Motor neuron (in vitro differentiated cells): ENCODE measurements at regions not wholly inside any gene's neighbourhood (a gene's known extent, or its start where the extent isn't known, plus 50 kb on each side); places are given as distances from the start of the nearest gene placed in this dataset.
"Not testable (repeated sequence)": the region's sequence is repeated elsewhere in the genome, so short reads cannot be mapped to it uniquely, and the experiment has no call there.

Source experiments
- ATAC-seq, 8 experiments: fragments of 200-7000 bp; cut with Tn5 transposase; replicated peaks in 6 of 8; 2 replicates each; pipeline ENCODE4 v1.8.0; 2021; ENCODE audit warnings: mild to moderate bottlenecking in 8 of 8, moderate library complexity in 8 of 8
- H3K27ac ChIP-seq, 2 donors: fragments of 250-450 bp; sonication (Bioruptor Pico); 2 replicates each; pipeline ENCODE4 v1.9.0; 2021; ENCODE audit warnings: antibody characterized with exemption in 2 of 2, mild to moderate bottlenecking in 2 of 2, moderate library complexity in 1 of 2
- H3K4me1 ChIP-seq, 2 donors: fragments of 250-450 bp; sonication (Bioruptor Pico); replicated peaks in 1 of 2; 2 replicates each; pipeline ENCODE4 v1.6.1; 2021; ENCODE audit warnings: antibody characterized with exemption in 2 of 2, mild to moderate bottlenecking in 2 of 2, moderate library complexity in 1 of 2
- H3K4me3 ChIP-seq, 5 donors: fragments of 250-450 bp; sonication (Bioruptor Pico); 2 replicates each; pipeline ENCODE4 v1.9.0; 2021; ENCODE audit warnings: antibody characterized with exemption in 5 of 5, mild to moderate bottlenecking in 5 of 5, moderate library complexity in 4 of 5
- WGBS, 10 experiments: fragments of 450-650 bp; shearing (Covaris generic); methylation state at CpG; one replicate each; pipeline ENCODE4 v1.0.0; 2022; 5-methylcytosine and 5-hydroxymethylcytosine counted together
- in situ Hi-C, 9 experiments: fragments of 400-800 bp; cut with MboI; loops; one replicate each; pipeline ENCODE4 v1.15.0; 2021; ENCODE audit warnings: low sequenced_read_pairs in 9 of 9, low pct_unique_long_range_greater_than_20kb in 2 of 9; ENCODE audit not compliant: unreplicated experiment in 9 of 9

GRCh38 chr21:18752894-18753293 is 349.3 kb upstream of the TMPRSS15 start:
- 41 to 100% (median 90%) methylated on average over 1 to 9 of the region's 15 CpGs; no CpG with 5 or more reads in 5 of the 10 experiments for WGBS, 10 experiments
- H3K4me1 ChIP-seq, ATAC-seq, H3K4me3 ChIP-seq, H3K27ac ChIP-seq, in situ Hi-C loops: not testable (repeated sequence)

DNA sequence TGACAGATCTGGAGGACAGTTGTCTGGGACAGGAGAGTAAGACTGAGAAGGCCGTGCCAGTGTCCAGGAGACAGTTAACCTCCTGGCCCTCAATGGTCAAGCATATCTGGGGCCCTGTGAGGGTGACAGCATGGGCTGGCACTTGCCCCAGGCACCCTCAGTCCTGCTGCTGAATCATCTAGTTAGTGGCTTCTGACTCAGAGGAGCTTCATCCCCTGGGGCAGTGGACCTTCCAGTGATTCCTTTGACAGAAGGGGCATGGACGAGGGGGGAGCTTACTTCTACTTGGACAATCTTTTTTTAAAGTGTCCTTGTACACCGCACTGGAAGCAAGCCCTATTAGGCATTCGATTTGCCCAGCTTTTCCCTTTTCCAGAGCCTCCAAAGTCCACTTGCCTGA is 352.7 kb upstream of the TMPRSS15 start:
- H3K4me3 ChIP-seq, H3K4me1 ChIP-seq, ATAC-seq, in situ Hi-C loops, H3K27ac ChIP-seq: not testable (repeated sequence)
- WGBS, 10 experiments, result 25 to 100% (median 86%) methylated on average over 1 to 3 of the region's 4 CpGs; no CpG with 5 or more reads in 5 of the 10 experiments

DNA sequence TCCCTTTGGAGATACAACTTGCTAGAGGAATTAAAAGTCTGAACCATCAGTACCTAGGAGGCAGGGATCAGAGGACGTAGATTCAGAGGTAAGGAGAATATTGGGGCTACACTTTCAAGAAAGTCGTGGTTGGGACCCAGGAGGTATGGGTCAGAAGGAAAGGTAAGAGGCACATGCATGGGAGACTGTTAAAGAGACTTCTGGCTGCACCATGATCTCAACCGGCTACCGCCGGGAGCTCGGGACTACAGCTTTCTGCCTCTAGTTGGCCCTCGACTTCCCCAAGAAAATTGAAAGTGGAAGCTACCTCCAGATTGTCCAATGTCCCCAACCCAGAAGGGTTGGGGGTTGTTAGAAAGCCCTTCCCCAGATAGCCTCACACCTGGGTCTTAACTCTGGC is 355.7 kb upstream of the TMPRSS15 start:
- Histone ChIP-seq H3K27ac (no peak overlapping the region), H3K4me3 (no peak overlapping the region), H3K4me1 (no peaks in the 10 kb centered on the region)
- in situ Hi-C loops, result no loop called here
- no peak for ATAC-seq
- WGBS, 10 experiments, result 0 to 100% (median 17%) methylated on average over 1 to 5 of the region's 7 CpGs; no CpG with 5 or more reads in 5 of the 10 experiments

DNA sequence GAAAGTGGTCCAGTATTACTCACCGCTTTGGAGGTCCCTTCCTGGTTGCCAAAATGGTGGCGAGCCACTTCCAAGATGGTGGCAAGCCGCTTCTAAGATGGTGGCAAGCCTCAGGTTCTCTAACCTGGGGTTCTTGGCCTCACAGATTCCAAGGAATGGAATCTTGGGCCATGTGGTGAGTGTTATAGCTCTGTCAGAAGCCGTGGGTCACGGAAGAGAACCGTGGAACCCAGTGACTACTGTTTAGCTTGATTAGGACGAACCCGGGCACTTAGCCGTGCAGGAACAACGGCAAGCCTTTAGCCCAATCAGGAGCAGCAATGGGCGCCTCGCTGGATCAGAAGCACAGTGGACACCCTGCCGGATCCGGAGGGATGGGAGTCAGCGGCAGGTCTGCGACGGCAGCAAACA is 356.2 kb upstream of the TMPRSS15 start:
- H3K4me3 ChIP-seq, result no peak overlapping the region
- H3K4me1 ChIP-seq, result no peaks in the 10 kb centered on the region
- in situ Hi-C loops, result no loop called here
- ATAC-seq, result no peak
- 33 to 100% (median 81%) methylated on average over 2 to 13 of the region's 17 CpGs; no CpG with 5 or more reads in 4 of the 10 experiments for WGBS, 10 experiments
- H3K27ac ChIP-seq, result no peak overlapping the region

DNA sequence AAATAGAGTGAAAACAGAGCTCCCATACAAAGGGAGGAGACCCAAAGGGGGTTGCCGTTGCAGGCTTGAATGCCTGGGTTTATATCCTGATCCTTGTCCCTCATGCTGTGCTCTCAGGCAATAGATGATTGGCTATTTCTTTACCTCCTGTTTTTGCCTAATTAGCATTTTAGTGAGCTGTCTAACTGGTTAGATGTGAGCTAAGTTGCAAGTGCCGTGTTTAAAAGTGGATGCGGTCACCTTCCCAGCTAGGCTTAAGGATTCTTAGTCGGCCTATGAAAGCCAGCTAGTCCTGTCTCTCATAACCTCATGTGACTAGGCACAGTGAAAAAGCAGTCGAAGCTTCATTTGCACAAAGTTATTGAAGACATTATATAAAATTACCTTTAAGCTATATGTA is 356.7 kb upstream of the TMPRSS15 start:
- in situ Hi-C loops, result no loop called here
- no peak for ATAC-seq
- Histone ChIP-seq H3K4me3 (no peak overlapping the region), H3K27ac (no peak overlapping the region), H3K4me1 (no peaks in the 10 kb centered on the region)
- 48 to 96% (median 63%) methylated on average over 2 to 5 of the region's 5 CpGs; no CpG with 5 or more reads in 3 of the 10 experiments for WGBS, 10 experiments

DNA sequence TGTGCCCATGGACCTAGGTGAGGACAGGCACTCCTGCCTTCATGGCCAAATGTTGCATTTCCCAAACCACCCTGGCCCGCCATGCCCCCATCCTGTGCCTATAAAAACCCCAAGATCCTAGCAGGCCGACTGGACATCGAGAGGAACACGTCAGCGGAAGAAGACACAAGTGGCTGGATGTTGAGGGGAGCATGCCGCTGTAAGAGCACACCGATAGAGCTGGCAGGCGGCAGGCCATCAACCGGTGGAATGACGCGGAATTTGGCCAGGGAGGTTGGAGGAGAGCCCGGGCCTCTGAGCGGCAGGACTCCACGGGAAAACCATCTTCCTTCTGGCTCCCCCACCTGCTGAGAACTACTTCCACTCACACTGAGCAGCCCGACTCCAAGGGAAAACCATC is 361.1 kb upstream of the TMPRSS15 start:
- Histone ChIP-seq H3K4me3 (no peak overlapping the region), H3K27ac (no peak overlapping the region), H3K4me1 (peaks cover 0 to 2% of the 10 kb centered on the region in 2 donors)
- 23 to 92% (median 75%) methylated on average over 2 to 14 of the region's 15 CpGs; no CpG with 5 or more reads in 2 of the 10 experiments for WGBS, 10 experiments
- no peak for ATAC-seq
- in situ Hi-C loops, result no loop called here

DNA sequence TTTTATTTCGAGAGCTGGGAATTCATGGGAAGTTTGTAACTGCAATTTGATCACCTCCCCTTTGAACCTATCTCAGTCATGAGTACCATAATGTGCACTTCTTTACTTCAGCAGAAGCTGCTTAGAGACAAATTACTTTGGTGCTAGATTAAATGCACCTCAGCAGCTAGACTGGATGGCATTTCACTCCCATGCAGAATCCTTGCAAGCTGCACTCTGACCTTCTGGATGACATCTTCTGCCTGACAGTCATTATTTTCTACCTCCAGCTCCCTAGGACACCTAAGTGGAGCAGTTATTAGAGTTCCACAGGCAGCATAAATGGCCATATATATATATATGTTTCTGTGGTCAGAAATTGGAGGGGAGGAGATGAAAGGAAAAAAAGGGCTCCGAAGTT is 366.0 kb upstream of the TMPRSS15 start:
- WGBS, 10 experiments, result 0 to 70% (median 50%) methylated on average over 1 to 2 of the region's 2 CpGs; no CpG with 5 or more reads in 3 of the 10 experiments
- in situ Hi-C loops, result no loop called here
- Histone ChIP-seq H3K4me3 (no peak overlapping the region), H3K27ac (no peak overlapping the region), H3K4me1 (peaks cover 0 to 8% of the 10 kb centered on the region in 2 donors)
- peak in 4 of 8 experiments; percentile 49 to 77 (median 64) for ATAC-seq

DNA sequence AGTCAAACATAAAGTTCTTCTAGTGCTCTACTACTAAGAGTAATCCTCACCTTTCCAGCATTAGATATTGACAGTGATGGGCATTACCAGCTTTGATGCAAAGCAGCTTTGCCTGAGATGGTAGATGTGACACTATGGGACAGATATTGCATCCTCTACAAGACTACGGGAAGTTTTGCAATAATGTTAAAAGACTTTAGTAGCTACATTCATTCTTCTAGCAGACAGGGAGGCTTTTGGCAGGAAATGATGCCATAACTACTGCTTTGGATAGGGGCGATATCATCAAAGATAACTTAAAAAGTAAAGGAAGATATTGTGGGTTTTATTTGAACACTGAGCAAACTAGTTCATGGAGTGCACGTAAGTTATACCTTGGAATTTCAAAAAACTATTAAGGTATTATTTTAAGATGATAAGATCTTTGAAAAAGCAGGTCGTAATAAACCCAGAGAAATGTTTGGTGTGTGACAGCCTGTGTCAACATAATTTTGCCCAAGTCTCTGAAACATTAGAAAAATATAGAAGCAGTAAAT is 368.3 kb upstream of the TMPRSS15 start:
- no peak for ATAC-seq
- Histone ChIP-seq H3K4me1 (peaks cover 0 to 8% of the 10 kb centered on the region in 2 donors), H3K27ac (no peak overlapping the region), H3K4me3 (no peak overlapping the region)
- in situ Hi-C loops, result no loop called here
- WGBS, 10 experiments, result 0 to 100% (median 87%) methylated on average over 1 to 4 of the region's 4 CpGs

GRCh38 chr21:18772404-18772803 is 368.8 kb upstream of the TMPRSS15 start:
- peak in 1 of 8 experiments; percentile 60 for ATAC-seq
- in situ Hi-C loops, result no loop called here
- 0 to 84% (median 56%) methylated on average over 1 to 2 of the region's 2 CpGs for WGBS, 10 experiments
- Histone ChIP-seq H3K4me1 (peaks cover 0 to 8% of the 10 kb centered on the region in 2 donors), H3K27ac (no peak overlapping the region), H3K4me3 (no peak overlapping the region)

- H3K4me1 ChIP-seq, result peaks cover 0 to 8% of the 10 kb centered on the region in 2 donors
- ATAC-seq, result no peak
- no peak overlapping the region for H3K27ac ChIP-seq
- H3K4me3 ChIP-seq, result no peak overlapping the region
- in situ Hi-C loops, result no loop called here
- WGBS, 10 experiments, result 0 to 100% (median 82%) methylated on average over 1 to 2 of the region's 2 CpGs
Measured at GRCh38 chr21:18772897-18773296, 369.3 kb upstream of the TMPRSS15 start.

GRCh38 chr21:18776936-18777335 is 373.4 kb upstream of the TMPRSS15 start:
- ATAC-seq, result no peak
- Histone ChIP-seq H3K4me3 (no peak overlapping the region), H3K4me1 (no peaks in the 10 kb centered on the region), H3K27ac (no peak overlapping the region)
- 0 to 100% (median 71%) methylated on average over 1 to 4 of the region's 4 CpGs; no CpG with 5 or more reads in 1 of the 10 experiments for WGBS, 10 experiments
- in situ Hi-C loops, result no loop called here

DNA sequence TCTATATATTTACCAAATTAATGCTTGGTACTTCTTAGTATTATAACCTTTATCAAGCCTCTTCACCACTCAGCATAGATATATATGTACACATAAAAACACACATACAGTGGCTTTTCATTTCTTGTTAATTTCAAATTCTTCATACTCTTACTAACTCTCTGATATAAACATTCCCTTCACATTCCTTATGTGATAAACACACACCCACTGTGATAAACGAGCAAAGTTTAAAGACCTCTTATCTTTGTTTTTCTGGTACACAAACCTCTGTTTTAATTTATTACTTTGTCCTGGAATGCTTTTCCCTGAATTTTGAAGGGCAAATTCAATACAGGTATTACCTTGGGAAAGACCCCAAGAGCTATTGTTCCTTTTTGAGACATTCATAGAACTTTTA is 379.1 kb upstream of the TMPRSS15 start:
- H3K27ac ChIP-seq, result no peak overlapping the region
- H3K4me3 ChIP-seq, result no peak overlapping the region
- no peak for ATAC-seq
- in situ Hi-C loops, result no loop called here
- 0 to 100% (median 69%) methylated on average over 1 of the region's 1 CpG; no CpG with 5 or more reads in 1 of the 10 experiments for WGBS, 10 experiments
- H3K4me1 ChIP-seq, result no peaks in the 10 kb centered on the region

GRCh38 chr21:18801468-18801867 is 397.9 kb upstream of the TMPRSS15 start:
- in situ Hi-C loops, result no loop called here
- WGBS, 10 experiments, result 0 to 100% (median 88%) methylated on average over 1 of the region's 1 CpG; no CpG with 5 or more reads in 4 of the 10 experiments
- no peak for ATAC-seq

GRCh38 chr21:18803624-18804023 is 400.0 kb upstream of the TMPRSS15 start:
- 0 to 100% (median 47%) methylated on average over 1 to 2 of the region's 2 CpGs; no CpG with 5 or more reads in 4 of the 10 experiments for WGBS, 10 experiments
- in situ Hi-C loops, result no loop called here
- no peaks in the 10 kb centered on the region for H3K4me1 ChIP-seq
- no peak overlapping the region for H3K4me3 ChIP-seq
- ATAC-seq, result no peak
- no peak overlapping the region for H3K27ac ChIP-seq

More at GRCh38 chr21:18801468-18801867, 397.9 kb upstream of the TMPRSS15 start:
- no peak overlapping the region for H3K27ac ChIP-seq
- no peaks in the 10 kb centered on the region for H3K4me1 ChIP-seq
- H3K4me3 ChIP-seq, result no peak overlapping the region
